Fibroblast of lung (primary cell): ENCODE measurements at regions not wholly inside any gene's neighbourhood (a gene's known extent, or its start where the extent isn't known, plus 50 kb on each side); places are given as distances from the start of the nearest gene placed in this dataset.
"Not testable (repeated sequence)": the region's sequence is repeated elsewhere in the genome, so short reads cannot be mapped to it uniquely, and the experiment has no call there.

ENCODE experiments used
- DNase-seq, 2 donors: peaks; one replicate each; pipeline versions ENCODE4 v3.0.0 to v3.0.0-alpha.2; 2010; ENCODE audit warnings: low read depth in 2 of 2
- H2AFZ ChIP-seq: 2 replicates; pipeline ENCODE4 v1.5.1; 2012; ENCODE audit warnings: low read length, control low read depth, inconsistent platforms
- H3K27ac ChIP-seq: 2 replicates; pipeline ENCODE4 v1.5.1; 2011; ENCODE audit warnings: low read length, control low read depth; ENCODE audit not compliant: insufficient read depth
- H3K27me3 ChIP-seq: 2 replicates; pipeline ENCODE4 v1.5.1; 2011; ENCODE audit warnings: mild to moderate bottlenecking, low read length; ENCODE audit not compliant: control insufficient read depth, insufficient read depth
- H3K36me3 ChIP-seq: 2 replicates; pipeline ENCODE4 v1.5.1; 2011; ENCODE audit warnings: low read length; ENCODE audit not compliant: control insufficient read depth, insufficient read depth
- H3K4me1 ChIP-seq: 2 replicates; pipeline ENCODE4 v1.5.1; 2011; ENCODE audit warnings: low read length; ENCODE audit not compliant: control insufficient read depth, insufficient read depth; ENCODE audit errors: extremely low read depth
- H3K4me2 ChIP-seq: 2 replicates; pipeline ENCODE4 v1.5.1; 2011; ENCODE audit warnings: low read length, control low read depth; ENCODE audit not compliant: insufficient read depth; ENCODE audit errors: extremely low read depth
- H3K4me3 ChIP-seq, 4 experiments: fragments of 200-600 bp in 1 of 4; sonication (generic) in 1 of 4; replicated peaks in 1 of 4; 2 replicates each; pipeline ENCODE4 v1.5.1; 2011 to 2016; ENCODE audit warnings: low read length in 4 of 4, low read depth in 3 of 4, mild to moderate bottlenecking in 3 of 4, control low read depth in 2 of 4, inconsistent platforms in 1 of 4, mixed read lengths in 1 of 4; ENCODE audit not compliant: insufficient read depth in 1 of 4; ENCODE audit errors: control extremely low read depth in 1 of 4
- H3K79me2 ChIP-seq: 2 replicates; pipeline ENCODE4 v1.5.1; 2012; ENCODE audit warnings: mild to moderate bottlenecking, low read length, inconsistent platforms; ENCODE audit not compliant: control insufficient read depth, insufficient read depth
- H3K9ac ChIP-seq: 2 replicates; pipeline ENCODE4 v1.5.1; 2011; ENCODE audit warnings: mild to moderate bottlenecking, low read length, control low read depth; ENCODE audit not compliant: insufficient read depth
- H3K9me3 ChIP-seq: 2 replicates; pipeline ENCODE4 v1.5.1; 2012; ENCODE audit warnings: low read depth, low read length; ENCODE audit not compliant: control insufficient read depth, insufficient read depth
- H4K20me1 ChIP-seq: 2 replicates; pipeline ENCODE4 v1.5.1; 2011; ENCODE audit warnings: low read length; ENCODE audit not compliant: control insufficient read depth, insufficient read depth; ENCODE audit errors: extremely low read depth
- CTCF ChIP-seq, 2 donors: IDR thresholded peaks in 1 of 2; conservative IDR thresholded peaks in 1 of 2; 1 replicate in 1 of 2; 2 replicates in 1 of 2; pipeline ENCODE4 v1.5.1; 2011 to 2012; ENCODE audit warnings: low read length in 2 of 2, control low read depth in 1 of 2, inconsistent platforms in 1 of 2, low read depth in 1 of 2, mild to moderate bottlenecking in 1 of 2
- EZH2 ChIP-seq: IDR thresholded peaks from 2 replicates; pipeline ENCODE4 v1.5.1; 2012; ENCODE audit warnings: low read length, control low read depth, mild to moderate bottlenecking; ENCODE audit errors: missing control alignments

GRCh38 chr4:179678093-179678814, 2236.0 kb upstream of the AGA start:
- peak; percentile 9 to 58 for DNase-seq
- no peak overlapping the region for H3K4me2 ChIP-seq
- no peak overlapping the region for H3K27ac ChIP-seq
- no peaks in the 10 kb centered on the region for H4K20me1 ChIP-seq
- no peak overlapping the region for H3K9ac ChIP-seq
- no peaks in the 10 kb centered on the region for H3K4me1 ChIP-seq
- TF ChIP-seq CTCF (conservative IDR thresholded peaks at IDR 0.05 in 1 of 2, IDR thresholded peaks at IDR 0.05 in 1 of 2; ENCODE audit: low read depth in 1 of 2, low read length in 2 of 2) (no peak), EZH2 (no peak)
- H3K79me2 ChIP-seq = no peaks in the 10 kb centered on the region
- no peaks in the 10 kb centered on the region for H3K27me3 ChIP-seq
- H3K4me3 ChIP-seq = no peak overlapping the region
- H3K9me3 ChIP-seq = no peaks in the 10 kb centered on the region
- no peak overlapping the region for H2AFZ ChIP-seq
- H3K36me3 ChIP-seq = no peaks in the 10 kb centered on the region

GRCh38 chr4:179683661-179684060, 2241.4 kb upstream of the AGA start:
- not testable (repeated sequence) for H3K4me1 ChIP-seq, H3K9ac ChIP-seq, H4K20me1 ChIP-seq

GRCh38 chr4:179692222-179692621, 2250.0 kb upstream of the AGA start:
- Histone ChIP-seq H3K4me1 (no peaks in the 10 kb centered on the region), H3K9me3 (no peaks in the 10 kb centered on the region), H3K4me2 (no peak overlapping the region), H3K79me2 (no peaks in the 10 kb centered on the region), H3K27ac (no peak overlapping the region), H4K20me1 (no peaks in the 10 kb centered on the region), H3K4me3 (no peak overlapping the region), H3K9ac (no peak overlapping the region), H3K27me3 (no peaks in the 10 kb centered on the region), H2AFZ (no peak overlapping the region), H3K36me3 (no peaks in the 10 kb centered on the region)
- peak in 1 of 2 donors; percentile 39 for DNase-seq
- TF ChIP-seq EZH2 (no peak), CTCF (conservative IDR thresholded peaks at IDR 0.05 in 1 of 2, IDR thresholded peaks at IDR 0.05 in 1 of 2; ENCODE audit: low read depth in 1 of 2, low read length in 2 of 2) (no peak)

More at GRCh38 chr4:179683661-179684060, 2241.4 kb upstream of the AGA start:
- H3K36me3 ChIP-seq, H3K9me3 ChIP-seq, H2AFZ ChIP-seq, H3K4me3 ChIP-seq, H3K27me3 ChIP-seq, H3K79me2 ChIP-seq, H3K27ac ChIP-seq, H3K4me2 ChIP-seq: not testable (repeated sequence)
- peak; percentile 35 to 75 for DNase-seq
